Esophagus muscularis mucosa (tissue), 4 donors: ENCODE measurements at regions not wholly inside any gene's neighbourhood (a gene's known extent, or its start where the extent isn't known, plus 50 kb on each side); places are given as distances from the start of the nearest gene placed in this dataset.

Source experiments
- EP300 ChIP-seq: sonication (generic); formaldehyde crosslinking; IDR thresholded peaks from one replicate; pipeline ENCODE4 v1.6.1; 2017; ENCODE audit warnings: antibody characterized with exemption
- POLR2AphosphoS5 ChIP-seq, 2 donors: sonication (generic); formaldehyde crosslinking; IDR thresholded peaks; one replicate each; pipeline ENCODE4 v1.6.1; 2017; ENCODE audit warnings: antibody characterized with exemption in 2 of 2
- TF ChIP-seq, protein P1 (sequence below), 3 experiments: fragments of 200-600 bp in 2 of 3; fragments of 450-650 bp in 1 of 3; sonication (generic) in 2 of 3; IDR thresholded peaks; one replicate each; pipeline ENCODE4 v1.5.1; 2017 to 2019; ENCODE audit warnings: antibody characterized with exemption in 3 of 3, mild to moderate bottlenecking in 2 of 3, moderate library complexity in 1 of 3

DNA sequence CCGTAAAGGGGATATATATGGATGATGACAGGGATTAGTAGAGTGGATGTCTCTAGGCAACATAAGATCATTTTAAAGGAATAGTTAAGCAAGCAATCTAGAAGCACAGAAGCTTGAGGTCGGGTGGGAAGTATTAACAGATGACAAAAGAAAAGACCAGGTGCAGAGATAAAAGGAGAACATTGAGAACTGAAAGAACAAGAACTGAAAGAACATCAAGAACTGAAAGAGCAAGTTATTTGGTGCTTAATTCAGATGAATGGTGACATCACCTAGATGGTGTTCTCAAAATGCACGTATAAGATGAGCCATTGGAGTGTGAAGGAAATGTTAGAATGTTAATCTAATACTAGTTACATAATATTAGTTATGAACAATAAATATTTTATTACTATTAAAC, 224.0 kb upstream of the PDE3A start:
- TF ChIP-seq, protein P1, sequence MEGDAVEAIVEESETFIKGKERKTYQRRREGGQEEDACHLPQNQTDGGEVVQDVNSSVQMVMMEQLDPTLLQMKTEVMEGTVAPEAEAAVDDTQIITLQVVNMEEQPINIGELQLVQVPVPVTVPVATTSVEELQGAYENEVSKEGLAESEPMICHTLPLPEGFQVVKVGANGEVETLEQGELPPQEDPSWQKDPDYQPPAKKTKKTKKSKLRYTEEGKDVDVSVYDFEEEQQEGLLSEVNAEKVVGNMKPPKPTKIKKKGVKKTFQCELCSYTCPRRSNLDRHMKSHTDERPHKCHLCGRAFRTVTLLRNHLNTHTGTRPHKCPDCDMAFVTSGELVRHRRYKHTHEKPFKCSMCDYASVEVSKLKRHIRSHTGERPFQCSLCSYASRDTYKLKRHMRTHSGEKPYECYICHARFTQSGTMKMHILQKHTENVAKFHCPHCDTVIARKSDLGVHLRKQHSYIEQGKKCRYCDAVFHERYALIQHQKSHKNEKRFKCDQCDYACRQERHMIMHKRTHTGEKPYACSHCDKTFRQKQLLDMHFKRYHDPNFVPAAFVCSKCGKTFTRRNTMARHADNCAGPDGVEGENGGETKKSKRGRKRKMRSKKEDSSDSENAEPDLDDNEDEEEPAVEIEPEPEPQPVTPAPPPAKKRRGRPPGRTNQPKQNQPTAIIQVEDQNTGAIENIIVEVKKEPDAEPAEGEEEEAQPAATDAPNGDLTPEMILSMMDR (IDR thresholded peaks at IDR 0.05): no peak
- TF ChIP-seq EP300 (no peak), POLR2AphosphoS5 (IDR thresholded peaks at IDR 0.05) (no peak)
